HEK293 (cell line): ENCODE measurements at regions not wholly inside any gene's neighbourhood (a gene's known extent, or its start where the extent isn't known, plus 50 kb on each side); places are given as distances from the start of the nearest gene placed in this dataset.

ENCODE experiments used
- CTCF ChIA-PET: fragments of 350-600 bp; formaldehyde crosslinking; extraction: SDS; loops from one replicate; lab custom pipeline; 2021; ENCODE audit warnings: antibody characterized with exemption; lab: Yijun Ruan, JAX
- POLR2A ChIA-PET: fragments of 300-600 bp; formaldehyde crosslinking; extraction: SDS; loops from one replicate; lab custom pipeline; 2020; ENCODE audit warnings: antibody characterized with exemption, inconsistent platforms; lab: Yijun Ruan, JAX
- H3K27ac ChIP-seq: fragments of 200-500 bp; sonication (Bioruptor generic); 2 replicates; pipeline ENCODE4 v1.5.1; 2014; ENCODE audit warnings: low read depth, low read length, control low read depth, inconsistent platforms; ENCODE audit errors: extremely low read depth
- H3K36me3 ChIP-seq, 2 experiments: fragments of 200-500 bp in 1 of 2; sonication (Bioruptor generic) in 1 of 2; 1 replicate in 1 of 2; 2 replicates in 1 of 2; pipeline ENCODE4 v1.5.1; 2014 to 2017; ENCODE audit warnings: inconsistent platforms in 2 of 2, low read length in 2 of 2; ENCODE audit not compliant: control insufficient read depth in 2 of 2, insufficient read depth in 1 of 2
- H3K4me1 ChIP-seq: fragments of 200-500 bp; sonication (Bioruptor generic); 2 replicates; pipeline ENCODE4 v1.5.1; 2014; ENCODE audit warnings: mild to moderate bottlenecking, low read length, inconsistent platforms; ENCODE audit not compliant: control insufficient read depth, insufficient read depth
- H3K4me3 ChIP-seq: 2 replicates; pipeline ENCODE4 v1.5.1; 2011; ENCODE audit warnings: low read depth, mild to moderate bottlenecking, control low read depth, low read length, moderate library complexity
- H3K9me3 ChIP-seq: fragments of 200-500 bp; sonication (Bioruptor generic); 2 replicates; pipeline ENCODE4 v1.5.1; 2014; ENCODE audit warnings: low read depth, low read length, inconsistent platforms; ENCODE audit not compliant: control insufficient read depth, insufficient read depth
- ATF2 ChIP-seq: fragments of 450-650 bp; formaldehyde crosslinking; IDR thresholded peaks from 2 replicates; pipeline ENCODE4 v1.5.1; 2016; ENCODE audit warnings: missing biosample characterization, missing genetic modification characterization, low read depth
- PRDM10 ChIP-seq: fragments of 450-650 bp; formaldehyde crosslinking; IDR thresholded peaks from 2 replicates; pipeline ENCODE4 v1.5.1; 2016; ENCODE audit warnings: missing biosample characterization, missing genetic modification characterization
- REPIN1 ChIP-seq: fragments of 450-650 bp; formaldehyde crosslinking; IDR thresholded peaks from 2 replicates; pipeline ENCODE4 v1.5.1; 2017; ENCODE audit warnings: missing biosample characterization, missing genetic modification characterization, low read depth
- SALL2 ChIP-seq: fragments of 450-650 bp; formaldehyde crosslinking; IDR thresholded peaks from 2 replicates; pipeline ENCODE4 v1.5.0; 2017; ENCODE audit warnings: missing biosample characterization, mild to moderate bottlenecking, missing genetic modification characterization, borderline replicate concordance
- SCRT2 ChIP-seq: fragments of 450-650 bp; formaldehyde crosslinking; IDR thresholded peaks from 2 replicates; pipeline ENCODE4 v1.5.1; 2016; ENCODE audit warnings: missing biosample characterization, missing genetic modification characterization
- TSHZ1 ChIP-seq: fragments of 450-650 bp; formaldehyde crosslinking; IDR thresholded peaks from 2 replicates; pipeline ENCODE4 v1.5.1; 2016; ENCODE audit warnings: missing biosample characterization, missing genetic modification characterization, borderline replicate concordance
- ZNF121 ChIP-seq: fragments of 450-650 bp; formaldehyde crosslinking; IDR thresholded peaks from 2 replicates; pipeline ENCODE4 v1.5.1; 2016; ENCODE audit warnings: missing biosample characterization, missing genetic modification characterization
- ZNF140 ChIP-seq: fragments of 450-650 bp; formaldehyde crosslinking; IDR thresholded peaks from 2 replicates; pipeline ENCODE4 v1.5.1; 2016; ENCODE audit warnings: missing biosample characterization, missing genetic modification characterization
- ZNF398 ChIP-seq: fragments of 450-650 bp; formaldehyde crosslinking; IDR thresholded peaks from 2 replicates; pipeline ENCODE4 v1.5.1; 2017; ENCODE audit warnings: missing biosample characterization, missing genetic modification characterization
- ZNF571 ChIP-seq: fragments of 450-650 bp; formaldehyde crosslinking; IDR thresholded peaks from 2 replicates; pipeline ENCODE4 v1.5.0; 2017; ENCODE audit warnings: missing biosample characterization, missing genetic modification characterization
- ZNF585B ChIP-seq: fragments of 450-650 bp; formaldehyde crosslinking; IDR thresholded peaks from 2 replicates; pipeline ENCODE4 v1.5.1; 2016; ENCODE audit warnings: missing biosample characterization, missing genetic modification characterization
- ZNF621 ChIP-seq: fragments of 450-650 bp; formaldehyde crosslinking; IDR thresholded peaks from 2 replicates; pipeline ENCODE4 v1.5.1; 2017; ENCODE audit warnings: missing biosample characterization, missing genetic modification characterization

- no peaks in the 10 kb centered on the region for H3K4me1 ChIP-seq
- POLR2A ChIA-PET, result no interaction called here
- no peak overlapping the region for H3K27ac ChIP-seq
- H3K4me3 ChIP-seq, result no peak overlapping the region
- H3K9me3 ChIP-seq, result no peaks in the 10 kb centered on the region
- CTCF ChIA-PET, result interaction anchor here (0.7 to 3.5 kb wide), 4 partner anchors 19 to 584 kb away, joined by 3 to 15 read pairs (median 4); no protein-coding TSS in a partner anchor
- TF ChIP-seq ZNF621 (no peak), TSHZ1 (tag by site-specific recombination) (no peak), SCRT2 (tag by site-specific recombination) (no peak), REPIN1 (tag by site-specific recombination) (no peak), PRDM10 (tag by site-specific recombination) (no peak), ZNF398 (tag by site-specific recombination) (no peak), ATF2 (tag by site-specific recombination) (no peak), ZNF140 (no peak)
- no peaks in the 10 kb centered on the region for H3K36me3 ChIP-seq
Observed at GRCh38 chr11:82676483-82677094, 57.1 kb downstream of the FAM181B start.

- Histone ChIP-seq H3K36me3 (no peaks in the 10 kb centered on the region), H3K4me3 (no peak overlapping the region), H3K27ac (no peak overlapping the region), H3K9me3 (no peaks in the 10 kb centered on the region), H3K4me1 (no peaks in the 10 kb centered on the region)
- CTCF ChIA-PET, result interaction anchor here (0.6 to 3.5 kb wide), 3 partner anchors 20 to 951 kb away, joined by 3 to 15 read pairs (median 3); no protein-coding TSS in a partner anchor
- no peak for TF ChIP-seq SALL2
- POLR2A ChIA-PET, result no interaction called here
Observed at GRCh38 chr11:82675838-82676237, 57.8 kb downstream of the FAM181B start.

GRCh38 chr11:82673631-82674030 lies 60.0 kb downstream of the FAM181B start:
- H3K4me1 ChIP-seq, result no peaks in the 10 kb centered on the region
- no peak overlapping the region for H3K27ac ChIP-seq
- TF ChIP-seq ZNF121 (tag by site-specific recombination), result no peak
- no peak for TF ChIP-seq ZNF585B (tag by site-specific recombination)
- TF ChIP-seq ZNF571 (tag by site-specific recombination), result no peak
- H3K9me3 ChIP-seq, result no peaks in the 10 kb centered on the region
- ChIA-PET CTCF (interaction anchor here (0.9 kb wide), 1 partner anchor 22 kb away, joined by 3 read pairs; no protein-coding TSS in a partner anchor), POLR2A (no interaction called here)
- H3K36me3 ChIP-seq, result no peaks in the 10 kb centered on the region
- H3K4me3 ChIP-seq, result no peak overlapping the region
